H1 (cell line): ENCODE measurements at regions not wholly inside any gene's neighbourhood (a gene's known extent, or its start where the extent isn't known, plus 50 kb on each side); places are given as distances from the start of the nearest gene placed in this dataset.

Experiments used
- CTCF ChIA-PET: fragments of 300-600 bp; sonication (Branson Sonifier 250); formaldehyde crosslinking; loops from one replicate; lab custom pipeline; 2021; ENCODE audit not compliant: partially characterized antibody; lab: Charles Lee
- POLR2A ChIA-PET: fragments of 300-600 bp; sonication (Branson Sonifier 250); formaldehyde crosslinking; loops from one replicate; lab custom pipeline; 2021; ENCODE audit warnings: inconsistent platforms; ENCODE audit not compliant: partially characterized antibody; lab: Charles Lee
- DNase-seq, 2 experiments: peaks; one replicate each; pipeline versions ENCODE4 v3.0.0 to v3.0.0-alpha.2; 2010 to 2022; ENCODE audit warnings: low spot score in 2 of 2, low read depth in 1 of 2, mixed read lengths in 1 of 2
- FAIRE-seq: peaks from 2 replicates; lab custom pipeline; 2011; peaks lifted over from hg19 to GRCh38; lab: Jason Lieb, UNC
- H2AFZ ChIP-seq: 2 replicates; pipeline ENCODE4 v1.8.1; 2012; ENCODE audit warnings: low read length, inconsistent platforms
- H2AK5ac ChIP-seq: 2 replicates; pipeline ENCODE4 v1.6.1; 2013; ENCODE audit warnings: low read depth, low read length
- H2BK120ac ChIP-seq: replicated peaks from 2 replicates; pipeline ENCODE3; 2013; ENCODE audit warnings: low read depth, low read length, inconsistent platforms
- H2BK12ac ChIP-seq: 2 replicates; pipeline ENCODE4 v1.6.1; 2013; ENCODE audit warnings: low read depth, low read length
- H2BK15ac ChIP-seq: 2 replicates; pipeline ENCODE4 v1.6.1; 2013; ENCODE audit warnings: low read length
- H2BK20ac ChIP-seq: 2 replicates; pipeline ENCODE4 v1.6.1; 2013; ENCODE audit warnings: low read length
- H2BK5ac ChIP-seq: 2 replicates; pipeline ENCODE4 v1.6.1; 2013; ENCODE audit warnings: low read depth, low read length
- H3K14ac ChIP-seq: 2 replicates; pipeline ENCODE4 v1.6.1; 2013; ENCODE audit warnings: inconsistent platforms; ENCODE audit not compliant: insufficient read length
- H3K18ac ChIP-seq: 2 replicates; pipeline ENCODE4 v1.6.1; 2013; ENCODE audit warnings: low read length; ENCODE audit errors: extremely low read depth
- H3K23ac ChIP-seq: 2 replicates; pipeline ENCODE4 v1.6.1; 2013; ENCODE audit warnings: inconsistent platforms; ENCODE audit not compliant: insufficient read length
- H3K23me2 ChIP-seq: 2 replicates; pipeline ENCODE4 v1.6.1; 2013; ENCODE audit warnings: low read depth, low read length
- H3K27ac ChIP-seq: 2 replicates; pipeline ENCODE4 v1.6.1; 2011; ENCODE audit warnings: low read depth, low read length, inconsistent platforms
- H3K27me3 ChIP-seq, 4 experiments: replicated peaks in 1 of 4; 1 replicate in 1 of 4; 2 replicates in 3 of 4; pipeline versions ENCODE4 v1.6.1 to v1.8.1; 2011 to 2013; ENCODE audit warnings: low read length in 3 of 4, mild to moderate bottlenecking in 3 of 4, inconsistent platforms in 2 of 4, mixed read lengths in 2 of 4, moderate library complexity in 1 of 4; ENCODE audit not compliant: control insufficient read depth in 3 of 4, insufficient read depth in 3 of 4; ENCODE audit errors: extremely low read depth in 1 of 4
- H3K36me3 ChIP-seq, 4 experiments: 2 replicates each; pipeline versions ENCODE4 v1.6.1 to v1.8.1; 2011 to 2013; ENCODE audit warnings: mild to moderate bottlenecking in 4 of 4, low read length in 3 of 4, moderate library complexity in 2 of 4, control low read depth in 1 of 4, inconsistent platforms in 1 of 4; ENCODE audit not compliant: insufficient read depth in 4 of 4, control insufficient read depth in 2 of 4
- H3K4ac ChIP-seq: replicated peaks from 2 replicates; pipeline ENCODE3; 2013; ENCODE audit warnings: low read length, low read depth, mixed read lengths, inconsistent platforms; ENCODE audit not compliant: insufficient read length
- H3K4me1 ChIP-seq, 4 experiments: replicated peaks in 1 of 4; 1 replicate in 1 of 4; 2 replicates in 3 of 4; pipeline versions ENCODE4 v1.6.1 to v1.8.1; 2011 to 2013; ENCODE audit warnings: low read length in 3 of 4, inconsistent platforms in 2 of 4, mixed read lengths in 1 of 4; ENCODE audit not compliant: insufficient read depth in 4 of 4, control insufficient read depth in 3 of 4
- H3K4me2 ChIP-seq, 2 experiments: 2 replicates each; pipeline versions ENCODE4 v1.6.1 to v1.8.1; 2011 to 2013; ENCODE audit warnings: low read depth in 2 of 2, low read length in 2 of 2, control low read depth in 1 of 2, inconsistent platforms in 1 of 2, mild to moderate bottlenecking in 1 of 2; ENCODE audit not compliant: insufficient read depth in 1 of 2
- H3K4me3 ChIP-seq, 4 experiments: fragments of 200-600, 300-600 bp in 1 of 4; sonication (generic), shearing (Covaris generic), sonication (Bioruptor Twin) in 1 of 4; 2 replicates each; pipeline versions ENCODE4 v1.5.1 to v1.8.1; 2011 to 2016; ENCODE audit warnings: low read length in 4 of 4, low read depth in 3 of 4, control low read depth in 2 of 4, inconsistent platforms in 2 of 4, mild to moderate bottlenecking in 2 of 4, mixed read lengths in 1 of 4, moderate library complexity in 1 of 4; ENCODE audit not compliant: insufficient read depth in 2 of 4; ENCODE audit errors: extremely low read depth in 1 of 4
- H3K56ac ChIP-seq: replicated peaks from 2 replicates; pipeline ENCODE3; 2013; ENCODE audit warnings: low read depth, mild to moderate bottlenecking, mixed read lengths, low read length, inconsistent platforms; ENCODE audit not compliant: insufficient read length
- H3K79me1 ChIP-seq: 2 replicates; pipeline ENCODE4 v1.6.1; 2013; ENCODE audit warnings: low read depth, low read length, control low read depth
- H3K79me2 ChIP-seq, 2 experiments: 2 replicates each; pipeline versions ENCODE4 v1.6.1 to v1.8.1; 2012 to 2013; ENCODE audit warnings: low read length in 2 of 2, mild to moderate bottlenecking in 2 of 2, inconsistent platforms in 1 of 2; ENCODE audit not compliant: insufficient read depth in 2 of 2, control insufficient read depth in 1 of 2
- H3K9ac ChIP-seq, 4 experiments: replicated peaks in 1 of 4; 1 replicate in 1 of 4; 2 replicates in 3 of 4; pipeline versions ENCODE4 v1.6.1 to v1.8.1; 2011 to 2013; ENCODE audit warnings: low read depth in 3 of 4, low read length in 3 of 4, control low read depth in 2 of 4, mild to moderate bottlenecking in 2 of 4, moderate library complexity in 2 of 4, inconsistent platforms in 1 of 4; ENCODE audit errors: extremely low read depth in 1 of 4
- H3K9me3 ChIP-seq, 2 experiments: 2 replicates each; pipeline versions ENCODE4 v1.6.1 to v1.8.1; 2012 to 2013; ENCODE audit warnings: mild to moderate bottlenecking in 2 of 2, moderate library complexity in 2 of 2, control low read depth in 1 of 2, inconsistent platforms in 1 of 2, low read depth in 1 of 2, low read length in 1 of 2, mixed read lengths in 1 of 2; ENCODE audit not compliant: insufficient read depth in 2 of 2
- H4K20me1 ChIP-seq, 2 experiments: replicated peaks in 1 of 2; 2 replicates each; pipeline versions ENCODE3 to v1.8.1; 2011 to 2013; ENCODE audit warnings: inconsistent platforms in 2 of 2, low read length in 2 of 2, mild to moderate bottlenecking in 1 of 2; ENCODE audit not compliant: insufficient read depth in 2 of 2, control insufficient read depth in 1 of 2
- H4K5ac ChIP-seq: 2 replicates; pipeline ENCODE4 v1.6.1; 2013; ENCODE audit warnings: low read length, low read depth, mixed read lengths, inconsistent platforms; ENCODE audit not compliant: insufficient read length
- H4K8ac ChIP-seq: 2 replicates; pipeline ENCODE4 v1.8.0; 2013; ENCODE audit warnings: mild to moderate bottlenecking, moderate library complexity, low read length, inconsistent platforms; ENCODE audit not compliant: insufficient read depth; ENCODE audit errors: extremely low read depth
- H4K91ac ChIP-seq: replicated peaks from 2 replicates; pipeline ENCODE3; 2013; ENCODE audit warnings: low read length, mixed read lengths, inconsistent platforms; ENCODE audit not compliant: insufficient read length
- CBX5 ChIP-seq: fragments of 300-800, 300-1000 bp; sonication (generic); IDR thresholded peaks from 2 replicates; pipeline ENCODE4 v1.7.1; 2016; ENCODE audit warnings: antibody characterized with exemption, low read length, low read depth
- CREB1 ChIP-seq: IDR thresholded peaks from 2 replicates; pipeline ENCODE4 v1.6.1; 2012; ENCODE audit warnings: inconsistent platforms
- CTBP2 ChIP-seq: IDR thresholded peaks from 2 replicates; pipeline ENCODE4 v1.7.0; 2011; ENCODE audit warnings: borderline replicate concordance, mild to moderate bottlenecking, moderate library complexity, mixed read lengths, low read length; ENCODE audit not compliant: insufficient read depth, insufficient read length
- EGR1 ChIP-seq: IDR thresholded peaks from 2 replicates; pipeline ENCODE4 v1.6.1; 2011; ENCODE audit warnings: low read depth, low read length, borderline replicate concordance
- EP300 ChIP-seq, 2 experiments: IDR thresholded peaks; 1 replicate in 1 of 2; 2 replicates in 1 of 2; pipeline ENCODE4 v1.6.1; 2011 to 2012; ENCODE audit warnings: low read depth in 2 of 2, low read length in 2 of 2, mild to moderate bottlenecking in 2 of 2, borderline replicate concordance in 1 of 2, inconsistent platforms in 1 of 2, moderate library complexity in 1 of 2
- SAP30 ChIP-seq: fragments of 300-600 bp; sonication (generic); IDR thresholded peaks from 2 replicates; pipeline ENCODE4 v1.7.1; 2012; ENCODE audit warnings: low read length, moderate library complexity, mild to moderate bottlenecking, inconsistent platforms; ENCODE audit not compliant: insufficient read depth, insufficient replicate concordance
- SIRT6 ChIP-seq: IDR thresholded peaks from one replicate; pipeline ENCODE4 v1.7.1; 2012; ENCODE audit warnings: low read length, inconsistent platforms
- SP1 ChIP-seq: IDR thresholded peaks from 2 replicates; pipeline ENCODE4 v1.6.1; 2011; ENCODE audit warnings: low read depth, low read length
- TBP ChIP-seq: IDR thresholded peaks from 2 replicates; pipeline ENCODE4 v1.6.1; 2011; ENCODE audit warnings: low read depth, low read length, improper control_type of control experiment
- YY1 ChIP-seq: IDR thresholded peaks from 2 replicates; pipeline ENCODE4 v1.6.1; 2011; ENCODE audit warnings: low read depth, mild to moderate bottlenecking, low read length
- WGBS, 2 experiments: shearing (Covaris generic) in 1 of 2; methylation state at CpG; one replicate each; pipeline versions ENCODE4 v1.1.6 to v1.1.7; 2013 to 2015; ENCODE audit warnings: low lambda C conversion rate in 2 of 2, mixed read lengths in 2 of 2, inconsistent platforms in 1 of 2, low coverage in 1 of 2, missing lambda C conversion rate in 1 of 2; ENCODE audit not compliant: insufficient replicate concordance in 2 of 2, insufficient coverage in 1 of 2, insufficient read length in 1 of 2; ENCODE audit errors: extremely low coverage in 1 of 2, missing lambda C conversion rate in 1 of 2; 5-methylcytosine and 5-hydroxymethylcytosine counted together

GRCh38 chr14:101027291-101027690 is 123.8 kb upstream of the RTL1 start:
- Histone ChIP-seq H3K4me3 (no peak overlapping the region), H2BK20ac (no peak overlapping the region), H2AFZ (no peak overlapping the region), H2AK5ac (no peak overlapping the region), H3K18ac (no peak overlapping the region), H3K23ac (no peak overlapping the region), H3K23me2 (no peaks in the 10 kb centered on the region), H3K79me2 (no peaks in the 10 kb centered on the region), H4K20me1 (no peaks in the 10 kb centered on the region), H3K27ac (no peak overlapping the region), H3K9ac (no peak overlapping the region), H4K5ac (no peak overlapping the region), H2BK5ac (no peak overlapping the region), H3K4me2 (no peak overlapping the region), H4K8ac (no peak overlapping the region), H2BK120ac (no peak overlapping the region), H2BK12ac (no peak overlapping the region), H2BK15ac (no peak overlapping the region), H3K56ac (no peak overlapping the region), H3K9me3 (peaks cover 7 to 19% of the 10 kb centered on the region in 2 experiments; a peak in 2 of 4 replicates), H3K27me3 (no peaks in the 10 kb centered on the region), H4K91ac (no peak overlapping the region), H3K4ac (no peak overlapping the region), H3K79me1 (no peaks in the 10 kb centered on the region), H3K14ac (no peak overlapping the region), H3K36me3 (no peaks in the 10 kb centered on the region)
- POLR2A ChIA-PET = no interaction called here
- DNase-seq (no peak), FAIRE-seq (no peak)
- 96% methylated on average over 10 of the region's 10 CpGs; no CpG with 5 or more reads in 1 of the 2 experiments for WGBS, 2 experiments
- CTCF ChIA-PET = no interaction called here
- TF ChIP-seq YY1 = no peak
- TF ChIP-seq SIRT6 = no peak
- TF ChIP-seq TBP = no peak
- TF ChIP-seq CREB1 = no peak
- no peak for TF ChIP-seq CBX5
- TF ChIP-seq SP1 = no peak
- no peak for TF ChIP-seq EP300 (IDR thresholded peaks at IDR 0.05; ENCODE audit: borderline replicate concordance in 1 of 2, low read depth in 2 of 2, low read length in 2 of 2)
- no peak for TF ChIP-seq EGR1
- no peak for TF ChIP-seq SAP30
- TF ChIP-seq CTBP2 = no peak
- TF ChIP-seq, all 59 proteins: peak for 0
- H3K4me1 ChIP-seq = no peaks in the 10 kb centered on the region
